ENCODE measurements at regions not wholly inside any gene's neighbourhood (a gene's known extent, or its start where the extent isn't known, plus 50 kb on each side); places are given as distances from the start of the nearest gene placed in this dataset.
A peak's percentile ranks its signal among the peaks of the same experiment; 100 is the strongest.

- no peak for DNase-seq (ENCODE audit: low spot score in 2 of 2)
- peaks cover 7% of the 10 kb centered on the region for H3K4me1 ChIP-seq
- H3K27me3 ChIP-seq: no peaks in the 10 kb centered on the region
- no peak overlapping the region for H3K27ac ChIP-seq
- no peaks in the 10 kb centered on the region for H3K9me3 ChIP-seq
- H3K4me3 ChIP-seq: no peak overlapping the region
- WGBS: 86% methylated on average over 2 of the region's 2 CpGs
- TF ChIP-seq POLR2AphosphoS5 (IDR thresholded peaks at IDR 0.05) (no peak), EP300 (IDR thresholded peaks at IDR 0.05) (no peak), CTCF (IDR thresholded peaks at IDR 0.05) (no peak), POLR2A (IDR thresholded peaks at IDR 0.05) (no peak)
- H3K36me3 ChIP-seq: no peaks in the 10 kb centered on the region
Observed at GRCh38 chr13:44210525-44210924, 163.1 kb upstream of the SERP2 start.

- 61% methylated on average over 4 of the region's 4 CpGs for WGBS
- Histone ChIP-seq H3K9me3 (no peaks in the 10 kb centered on the region), H3K36me3 (no peaks in the 10 kb centered on the region), H3K27me3 (no peaks in the 10 kb centered on the region), H3K4me3 (no peak overlapping the region), H3K27ac (no peak overlapping the region), H3K4me1 (peaks cover 7% of the 10 kb centered on the region)
- no peak for DNase-seq (ENCODE audit: low spot score in 2 of 2)
- TF ChIP-seq EP300 (IDR thresholded peaks at IDR 0.05) (no peak), CTCF (IDR thresholded peaks at IDR 0.05) (no peak), POLR2AphosphoS5 (IDR thresholded peaks at IDR 0.05) (no peak), POLR2A (IDR thresholded peaks at IDR 0.05) (no peak)
Observed at GRCh38 chr13:44211286-44211685, 162.3 kb upstream of the SERP2 start.

GRCh38 chr13:44211704-44212346 lies 161.8 kb upstream of the SERP2 start:
- no peak for TF ChIP-seq POLR2AphosphoS5 (IDR thresholded peaks at IDR 0.05)
- no peak for TF ChIP-seq POLR2A (IDR thresholded peaks at IDR 0.05)
- no peak for TF ChIP-seq EP300 (IDR thresholded peaks at IDR 0.05)
- no peak for TF ChIP-seq CTCF (IDR thresholded peaks at IDR 0.05)
- Histone ChIP-seq H3K27me3 (no peaks in the 10 kb centered on the region), H3K4me1 (peaks cover 7% of the 10 kb centered on the region), H3K27ac (no peak overlapping the region), H3K36me3 (no peaks in the 10 kb centered on the region), H3K4me3 (no peak overlapping the region), H3K9me3 (no peaks in the 10 kb centered on the region)
- 86% methylated on average over 14 of the region's 14 CpGs for WGBS
- no peak for DNase-seq (ENCODE audit: low spot score in 2 of 2)

GRCh38 chr13:44212633-44213396 lies 160.8 kb upstream of the SERP2 start:
- DNase-seq (ENCODE audit: low spot score in 2 of 2): no peak
- no peaks in the 10 kb centered on the region for H3K27me3 ChIP-seq
- no peaks in the 10 kb centered on the region for H3K36me3 ChIP-seq
- H3K27ac ChIP-seq: no peak overlapping the region
- TF ChIP-seq CTCF (IDR thresholded peaks at IDR 0.05) (no peak), EP300 (IDR thresholded peaks at IDR 0.05) (no peak), POLR2AphosphoS5 (IDR thresholded peaks at IDR 0.05) (no peak), POLR2A (IDR thresholded peaks at IDR 0.05) (no peak)
- H3K9me3 ChIP-seq: no peaks in the 10 kb centered on the region
- no peak overlapping the region for H3K4me3 ChIP-seq
- H3K4me1 ChIP-seq: peaks cover 7% of the 10 kb centered on the region
- WGBS: 63% methylated on average over 9 of the region's 9 CpGs

GRCh38 chr13:44218501-44219240 lies 155.0 kb upstream of the SERP2 start:
- Histone ChIP-seq H3K4me1 (peaks cover 38% of the 10 kb centered on the region), H3K9me3 (no peaks in the 10 kb centered on the region), H3K27me3 (no peaks in the 10 kb centered on the region), H3K36me3 (no peaks in the 10 kb centered on the region), H3K27ac (peak overlapping the region; percentile 18), H3K4me3 (no peak overlapping the region)
- peak; percentile 73 to 83 for DNase-seq (ENCODE audit: low spot score in 2 of 2)
- WGBS: 65% methylated on average over 10 of the region's 10 CpGs
- TF ChIP-seq EP300 (IDR thresholded peaks at IDR 0.05) (no peak), CTCF (IDR thresholded peaks at IDR 0.05) (no peak)

Data from suprapubic skin (tissue), 4 donors.